Fibroblast of gingiva (primary cell): ENCODE measurements at regions not wholly inside any gene's neighbourhood (a gene's known extent, or its start where the extent isn't known, plus 50 kb on each side); places are given as distances from the start of the nearest gene placed in this dataset.
"Not testable (repeated sequence)": the region's sequence is repeated elsewhere in the genome, so short reads cannot be mapped to it uniquely, and the experiment has no call there.

ENCODE experiments used
- DNase-seq: peaks from one replicate; pipeline ENCODE4 v3.0.0-alpha.2; 2011; ENCODE audit warnings: low read depth

DNA sequence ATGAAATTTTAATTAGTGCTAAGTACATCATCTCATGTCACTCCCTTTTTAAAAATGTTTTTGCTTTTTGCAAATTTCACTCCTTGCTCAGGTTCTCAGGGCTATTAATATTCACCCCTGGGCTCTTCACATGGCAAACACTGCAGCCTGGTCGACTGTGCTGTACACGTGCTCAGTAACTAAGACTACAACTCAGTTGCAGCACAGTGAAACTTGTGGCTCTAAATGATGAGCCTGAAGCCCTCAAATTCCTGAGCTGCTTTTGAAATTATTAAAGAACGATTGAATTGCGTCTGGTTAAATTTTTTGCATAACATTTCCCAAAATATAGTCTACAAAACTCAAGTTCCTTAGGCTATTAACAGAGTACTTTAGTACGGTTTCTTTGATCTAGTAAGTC, 159.3 kb upstream of the C2CD4B start:
- peak; percentile 15 for DNase-seq

DNA sequence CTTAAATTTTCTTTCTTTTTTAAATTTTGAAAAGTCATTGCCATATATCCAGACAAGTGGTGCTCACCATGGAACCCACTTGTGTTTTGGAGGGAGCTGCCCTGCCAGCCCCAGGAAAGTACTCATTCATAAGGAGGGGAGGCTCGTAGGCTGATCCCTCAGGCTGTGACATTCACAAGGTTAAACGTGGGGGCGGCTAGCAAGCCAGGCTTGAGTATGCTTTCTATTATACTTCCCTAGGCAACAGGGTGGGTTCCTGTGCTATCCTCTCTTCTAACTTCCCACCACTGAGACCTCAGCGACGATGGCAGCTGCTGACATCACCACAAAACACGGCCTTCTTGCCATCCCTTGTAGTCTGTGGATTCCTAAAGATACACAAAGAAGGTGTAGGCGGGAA, 160.5 kb upstream of the C2CD4B start:
- no peak for DNase-seq

DNA sequence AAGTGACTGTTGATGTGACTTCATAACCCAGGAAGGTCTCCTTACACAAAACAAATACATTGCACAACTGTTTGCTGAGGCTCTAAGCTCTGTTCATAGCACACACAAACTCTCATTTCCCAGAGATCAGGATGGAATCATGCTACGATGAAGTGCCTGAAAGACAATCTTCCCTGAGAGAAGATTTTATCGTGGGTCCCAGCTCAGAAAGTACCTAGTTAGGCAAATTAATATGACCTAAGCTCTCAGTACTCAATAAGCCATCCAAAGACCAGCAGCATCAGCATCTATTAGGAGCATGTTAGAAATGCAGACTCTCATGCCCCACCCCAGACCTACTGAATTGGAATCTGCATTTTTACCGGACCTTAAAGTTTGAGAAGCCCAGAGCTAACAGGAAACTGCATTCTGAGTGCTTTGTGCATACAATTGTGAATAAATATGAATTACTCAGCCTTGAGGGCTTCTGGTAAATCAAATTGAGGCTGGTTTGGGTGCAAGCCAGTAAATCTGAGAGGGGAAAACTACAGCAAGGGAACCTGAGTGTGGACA, 161.5 kb upstream of the C2CD4B start:
- DNase-seq: no peak

DNA sequence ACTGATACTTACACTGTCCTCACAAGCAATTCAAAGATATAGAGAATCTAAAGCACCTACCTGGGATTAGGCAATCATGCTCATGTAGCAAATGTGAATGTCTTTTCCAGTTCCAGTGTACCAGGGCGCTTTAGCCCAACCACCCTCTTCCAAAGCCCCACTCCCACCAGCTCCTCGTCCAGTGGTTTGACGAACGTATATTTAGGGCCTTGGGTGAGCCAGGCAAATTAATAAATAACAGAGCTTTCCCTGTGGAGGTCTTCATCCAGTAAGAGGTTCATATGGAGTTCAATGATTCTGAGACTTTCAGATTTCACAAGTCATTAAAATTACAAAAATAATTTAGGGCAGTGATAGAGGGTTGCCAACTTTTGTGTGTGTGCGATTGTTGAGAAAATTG, 162.3 kb upstream of the C2CD4B start:
- no peak for DNase-seq

DNA sequence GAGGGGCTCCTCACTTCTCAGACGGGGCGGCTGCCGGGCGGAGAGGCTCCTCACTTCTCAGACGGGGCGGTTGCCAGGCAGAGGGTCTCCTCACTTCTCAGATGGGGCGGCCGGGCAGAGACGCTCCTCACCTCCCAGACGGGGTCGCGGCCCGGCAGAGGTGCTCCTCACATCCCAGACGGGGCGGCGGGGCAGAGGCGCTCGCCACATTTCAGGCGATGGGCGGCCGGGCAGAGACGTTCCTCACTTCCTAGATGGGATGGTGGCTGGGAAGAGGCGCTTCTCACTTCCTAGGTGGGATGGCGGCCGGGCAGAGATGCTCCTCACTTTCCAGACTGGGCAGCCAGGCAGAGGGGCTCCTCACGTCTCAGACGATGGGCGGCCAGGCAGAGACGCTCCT, 167.4 kb upstream of the C2CD4B start:
- not testable (repeated sequence) for DNase-seq

DNA sequence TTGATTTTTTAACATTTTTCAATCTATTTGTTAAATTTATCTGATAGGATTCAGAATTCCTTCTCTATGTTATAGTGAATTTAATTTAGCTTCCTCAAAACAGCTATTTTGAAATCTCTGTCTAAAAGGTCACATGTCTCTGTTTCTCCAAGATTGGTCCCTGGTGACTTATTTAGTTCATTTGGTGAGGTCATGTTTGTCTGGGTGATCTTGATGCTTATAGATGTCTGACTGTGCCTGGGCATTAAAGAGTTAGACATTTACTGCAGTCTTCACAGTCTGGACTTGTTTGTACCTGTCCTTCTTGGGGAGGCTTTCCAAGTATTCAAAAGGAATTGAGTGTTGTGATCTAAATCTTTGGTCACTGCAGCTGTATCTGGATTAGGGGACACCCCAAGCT, 169.5 kb upstream of the C2CD4B start:
- DNase-seq: no peak

DNA sequence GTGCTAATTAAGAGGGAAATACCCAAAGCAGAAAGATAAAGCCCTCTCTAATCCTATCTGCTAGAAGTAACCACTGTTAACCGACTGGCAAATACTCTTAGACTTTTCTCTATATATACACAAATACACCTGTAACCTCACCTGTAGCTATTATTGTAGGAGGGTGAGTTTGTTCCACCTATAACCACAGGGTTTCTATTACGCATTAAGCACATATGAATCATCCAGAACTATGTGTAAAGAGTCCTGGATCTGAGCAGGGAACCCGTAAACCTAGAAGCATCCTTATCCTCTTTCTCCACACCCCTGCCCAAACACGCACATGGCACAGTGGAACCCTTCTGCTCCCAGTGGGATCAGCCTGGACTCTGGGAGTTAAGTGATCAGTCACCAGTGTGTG, 172.8 kb upstream of the C2CD4B start:
- no peak for DNase-seq

DNA sequence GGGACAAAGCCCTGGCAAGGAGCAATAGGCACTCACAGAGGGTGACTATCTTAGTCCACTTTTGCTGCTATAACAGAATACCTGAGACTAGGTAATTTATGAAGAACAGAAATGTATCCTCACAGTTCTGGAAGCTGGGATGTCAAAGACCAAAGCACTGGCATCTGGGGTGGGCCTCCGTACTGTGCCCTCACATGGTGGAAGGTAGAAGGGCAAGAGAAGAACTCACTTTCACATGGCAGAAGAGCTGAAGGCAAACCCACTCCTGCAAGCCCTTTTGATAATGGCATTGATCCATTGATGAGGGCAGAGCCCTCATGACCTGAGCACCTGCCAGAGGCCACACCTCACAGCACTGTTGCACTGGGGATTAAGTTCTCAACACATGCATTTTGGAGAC, 173.4 kb upstream of the C2CD4B start:
- no peak for DNase-seq

DNA sequence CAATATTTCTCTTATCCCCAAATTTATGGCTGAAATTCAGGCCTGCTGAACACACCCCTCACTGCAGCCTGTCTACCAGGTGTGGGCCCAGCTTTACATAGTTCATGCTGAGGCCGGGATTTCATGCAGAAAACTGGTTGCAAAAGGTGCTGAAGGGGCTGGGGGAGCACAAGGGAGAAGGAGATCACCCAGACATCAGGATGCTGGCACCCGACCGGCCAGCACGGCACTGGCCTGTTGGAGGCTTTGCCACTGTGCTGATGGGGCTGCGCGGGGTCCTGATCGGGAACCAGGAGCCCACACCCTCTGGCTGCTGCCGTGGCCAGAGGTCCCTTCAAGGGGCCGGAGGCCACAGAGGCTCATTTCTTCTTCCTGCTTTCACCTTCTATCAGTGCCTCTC, 177.9 kb upstream of the C2CD4B start:
- no peak for DNase-seq

DNA sequence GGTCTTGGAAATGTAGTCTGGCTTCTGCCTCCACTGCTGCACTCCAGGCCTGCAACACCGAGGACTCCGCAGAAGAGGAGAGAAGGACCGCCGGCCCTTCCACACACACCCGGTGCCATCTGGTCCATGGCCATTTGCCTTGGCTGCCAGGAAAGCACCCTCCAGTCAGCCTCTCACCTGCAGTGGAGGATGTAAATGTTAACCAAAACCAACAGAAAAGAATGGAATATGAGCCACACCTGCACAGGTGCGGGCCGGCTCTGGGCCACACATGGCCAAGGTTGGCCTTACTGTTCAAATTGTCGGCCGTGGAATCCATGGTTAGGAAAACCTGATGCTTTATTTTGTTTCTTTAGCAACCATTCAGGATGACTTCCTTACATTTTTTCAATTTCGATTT, 178.3 kb upstream of the C2CD4B start:
- no peak for DNase-seq

DNA sequence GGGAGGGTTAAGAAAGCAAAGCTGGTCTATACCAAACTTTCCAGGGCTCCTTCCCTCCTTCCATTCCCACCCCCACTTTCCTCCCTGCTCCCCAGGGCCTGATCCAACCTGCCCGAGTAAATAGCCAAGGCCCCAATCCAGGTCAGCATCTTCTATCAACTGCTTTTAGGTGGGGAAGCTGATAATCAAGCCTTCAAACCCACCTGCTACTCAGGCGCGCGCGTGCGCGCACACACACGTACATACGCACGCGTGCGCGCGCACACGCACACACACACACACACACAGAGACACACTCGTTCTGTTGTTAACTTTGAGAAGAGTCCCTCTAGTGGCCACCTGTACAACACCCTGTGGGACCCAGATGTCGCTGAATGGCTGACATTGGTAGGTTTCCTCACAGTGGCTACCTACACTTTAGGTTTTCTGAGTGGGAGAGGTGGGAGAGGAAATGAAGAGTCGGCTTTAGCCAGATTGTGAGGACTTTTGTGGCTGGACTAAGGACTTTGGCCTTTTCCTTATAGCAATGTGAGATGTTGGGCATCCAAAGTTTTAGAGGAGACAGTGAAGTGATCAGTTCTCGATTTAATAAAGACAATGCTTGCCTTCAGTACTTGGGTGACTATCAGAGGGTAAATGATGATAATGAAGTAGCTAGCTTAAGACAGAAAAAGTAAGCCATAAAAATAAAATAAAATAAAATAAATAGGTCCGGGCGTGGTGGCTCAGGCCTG, 179.9 kb upstream of the C2CD4B start:
- peak; percentile 62 for DNase-seq

DNA sequence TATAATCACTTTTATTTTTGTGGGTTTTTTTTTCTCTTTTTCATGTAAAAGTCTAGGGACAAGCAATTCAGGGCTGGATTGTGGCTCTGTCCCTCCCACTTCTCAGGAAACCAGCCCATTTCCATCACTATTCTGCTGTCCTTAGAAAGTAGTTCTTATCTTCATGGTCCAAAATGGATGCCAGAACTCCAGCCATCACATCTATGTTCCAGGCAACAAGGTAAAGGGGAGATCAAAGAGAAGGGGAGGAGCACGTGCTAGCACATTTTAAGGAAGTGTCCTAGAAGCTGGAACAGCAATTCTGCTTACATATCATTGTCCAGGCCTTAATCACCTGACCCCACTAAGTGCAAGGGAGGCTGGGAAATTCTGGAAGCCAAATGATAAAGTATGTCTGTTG, 181.1 kb upstream of the C2CD4B start:
- DNase-seq: no peak

DNA sequence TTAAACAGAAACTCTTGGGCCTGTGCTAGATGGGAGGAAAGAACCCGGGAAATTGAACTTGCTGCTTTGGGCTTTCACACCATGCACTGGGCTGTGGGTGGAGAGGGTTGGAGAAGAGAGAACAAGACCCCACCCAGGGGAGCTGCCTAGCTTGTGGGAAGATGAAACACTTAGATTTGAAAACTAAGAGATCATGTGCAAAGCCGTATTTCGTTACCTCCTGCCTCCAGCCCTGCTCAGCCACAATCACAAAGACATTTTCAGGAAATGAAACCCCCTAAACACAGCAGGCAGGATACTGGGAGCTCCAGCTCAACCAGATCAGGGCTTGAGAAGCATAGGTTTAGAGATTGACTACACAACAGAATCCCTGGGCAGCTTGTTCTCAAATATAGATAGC, 183.0 kb upstream of the C2CD4B start:
- DNase-seq: no peak

DNA sequence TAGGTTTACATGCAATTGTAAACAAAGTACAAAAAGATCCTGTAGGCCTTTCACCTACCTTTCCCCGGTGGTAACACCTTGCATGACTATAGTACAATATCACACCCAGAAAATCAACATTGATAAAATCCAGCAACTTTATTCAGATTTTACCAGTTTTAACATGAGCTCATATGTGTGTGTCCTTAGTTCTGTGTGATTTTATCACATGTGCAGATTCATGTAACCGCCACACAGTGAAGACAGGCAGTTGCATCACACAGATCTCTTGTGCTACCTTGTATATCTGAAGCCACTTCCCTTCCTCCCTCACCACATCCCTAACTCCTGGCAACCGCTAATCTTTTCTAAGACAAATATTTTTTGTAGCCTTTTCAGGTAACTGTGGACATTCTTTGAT, 183.5 kb upstream of the C2CD4B start:
- no peak for DNase-seq

DNA sequence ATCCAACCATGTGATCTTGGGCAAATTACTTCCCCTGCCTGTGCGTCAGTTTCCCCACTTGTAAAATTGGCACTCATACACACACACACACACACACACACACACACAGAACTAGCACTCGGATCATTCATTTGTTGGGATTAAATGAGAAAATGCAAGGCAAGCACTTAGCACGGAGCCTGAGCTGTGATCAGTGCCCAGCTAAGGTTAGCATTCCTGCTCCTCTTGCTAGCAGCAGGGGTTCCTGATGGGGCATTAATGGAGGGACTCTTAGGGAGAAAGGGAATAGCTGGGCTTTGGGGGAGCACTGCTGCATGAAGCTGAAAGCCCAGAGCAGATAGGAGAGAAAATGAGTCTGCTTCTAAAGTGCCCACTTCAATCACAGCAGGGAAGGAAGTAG, 187.7 kb upstream of the C2CD4B start:
- no peak for DNase-seq

DNA sequence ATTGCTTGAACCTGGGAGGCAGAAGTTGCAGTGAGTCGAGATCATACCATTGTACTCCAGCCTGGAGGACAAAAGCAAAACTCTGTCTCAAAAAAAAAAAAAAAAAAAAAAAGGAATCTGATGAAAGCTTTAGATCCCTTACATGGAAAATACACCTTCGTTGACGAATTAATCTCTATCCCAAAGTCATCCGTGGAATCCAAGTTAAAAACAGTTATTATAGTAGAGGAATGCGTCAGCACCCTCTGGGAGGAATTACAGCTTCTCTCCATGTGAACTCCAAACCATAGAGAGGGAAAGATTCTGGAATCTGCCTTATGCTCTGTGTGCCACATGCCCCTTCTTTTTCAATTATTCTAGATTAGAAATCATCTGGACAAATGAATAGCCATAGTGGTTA, 192.3 kb upstream of the C2CD4B start:
- DNase-seq: no peak

DNA sequence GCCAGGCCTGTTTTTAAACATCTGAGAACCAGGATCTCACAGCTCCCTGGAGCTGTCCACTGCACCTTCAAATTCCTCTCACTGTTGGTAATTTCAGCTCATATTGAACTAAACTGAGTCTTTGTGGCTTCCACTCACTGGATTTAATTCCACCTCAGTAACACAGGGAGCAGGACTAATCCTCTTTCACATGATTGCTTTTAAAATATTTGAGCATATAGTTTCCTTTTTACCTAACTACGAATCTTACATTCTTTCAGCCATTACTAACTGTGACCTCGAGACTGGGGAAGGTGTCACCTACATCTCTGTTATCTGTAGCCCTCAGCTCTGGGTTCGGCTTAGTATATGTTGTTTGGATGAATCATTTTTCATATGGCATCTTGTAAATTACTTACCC, 194.3 kb upstream of the C2CD4B start:
- DNase-seq: no peak

DNA sequence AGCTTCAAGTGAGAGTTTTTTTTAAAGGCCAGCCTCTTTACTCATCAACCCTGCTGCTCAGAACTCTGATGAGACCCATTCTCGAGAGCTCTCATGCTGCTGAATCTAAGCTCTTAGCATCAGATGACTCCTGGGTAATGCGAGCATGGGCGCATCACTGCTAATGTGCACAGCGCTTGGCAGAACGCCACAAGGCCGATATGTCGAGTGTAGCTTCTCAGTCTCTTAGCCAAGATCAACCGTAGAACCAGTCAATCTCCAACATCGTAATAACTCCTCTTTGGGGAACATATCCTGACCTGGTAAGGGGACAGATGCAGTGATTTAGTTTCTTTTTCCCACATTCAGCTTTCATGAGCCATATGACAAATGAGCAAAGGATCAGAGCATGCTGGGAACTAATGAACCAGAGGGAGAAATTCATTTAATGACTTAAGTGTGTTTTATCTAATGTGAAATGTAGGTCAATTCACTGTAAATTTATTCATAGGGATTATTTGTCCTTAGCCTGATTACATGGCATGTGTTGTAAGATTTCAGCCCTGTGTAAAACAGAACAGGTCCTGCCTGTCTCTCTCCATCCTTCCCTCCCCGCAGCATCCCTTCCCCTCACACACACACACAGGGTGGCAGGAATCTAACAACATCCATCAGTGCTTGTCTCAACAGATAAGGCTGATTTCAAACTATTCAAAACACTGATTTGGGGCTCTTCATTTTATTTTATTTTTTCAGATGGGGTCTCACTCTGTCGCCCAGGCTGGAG, 195.4 kb upstream of the C2CD4B start:
- DNase-seq: no peak

DNA sequence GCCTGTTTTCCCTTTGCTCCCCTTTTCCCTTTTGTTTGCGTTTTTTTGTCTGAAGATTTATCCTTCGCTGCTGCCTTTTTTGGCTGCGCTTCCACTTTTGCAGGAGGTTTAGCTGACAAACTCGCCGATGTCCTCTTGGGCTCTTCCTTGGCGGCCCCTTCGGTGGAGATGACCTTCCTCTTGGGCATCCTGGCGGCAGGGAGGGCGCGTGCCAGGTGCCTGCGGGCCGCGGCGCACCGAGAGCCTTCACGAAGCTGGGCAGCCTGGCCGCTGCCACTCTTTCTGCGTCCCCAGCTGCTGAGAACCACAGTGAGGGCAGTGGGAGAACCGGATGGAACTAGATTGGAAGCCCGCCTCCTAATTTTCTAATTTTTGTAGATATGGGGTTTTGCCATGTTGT, 197.1 kb upstream of the C2CD4B start:
- no peak for DNase-seq

DNA sequence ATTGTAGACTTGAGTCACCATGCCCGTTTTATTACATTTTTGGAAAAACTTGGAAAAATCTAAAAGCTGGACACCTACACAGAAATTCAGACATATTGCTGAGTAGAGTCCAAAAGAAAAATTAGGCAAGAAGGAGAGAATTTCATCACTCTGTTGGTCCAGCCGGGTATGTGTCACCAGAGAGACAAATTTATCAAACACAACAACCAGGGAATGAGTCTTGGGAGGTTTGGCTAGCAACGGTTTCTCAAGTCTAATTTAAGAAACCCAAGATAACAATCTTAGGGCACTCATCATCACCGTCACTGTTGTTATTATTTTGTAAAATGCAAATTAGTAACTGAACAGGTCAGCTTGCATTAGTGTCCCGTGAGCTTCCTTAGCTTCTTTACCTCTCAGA, 197.5 kb upstream of the C2CD4B start:
- peak; percentile 66 for DNase-seq

DNA sequence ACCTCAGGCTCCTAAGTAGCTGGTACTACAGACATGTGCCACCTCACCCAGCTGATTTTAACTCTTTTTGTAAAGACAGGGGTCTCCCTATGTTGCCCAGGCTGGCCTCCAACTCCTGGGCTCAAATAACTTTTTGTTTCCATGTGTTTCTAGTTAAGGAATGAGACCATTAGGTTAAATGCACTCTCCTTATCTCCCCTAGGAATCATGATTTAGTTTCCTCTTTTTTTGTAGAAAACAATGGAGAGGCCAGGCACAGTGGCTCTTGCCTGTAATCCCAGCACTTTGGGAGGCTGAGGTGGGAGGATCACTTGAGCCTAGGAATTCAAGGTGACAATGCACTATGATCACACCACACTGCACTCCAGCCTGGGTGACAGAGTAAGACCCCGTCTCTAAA, 198.8 kb upstream of the C2CD4B start:
- no peak for DNase-seq

DNA sequence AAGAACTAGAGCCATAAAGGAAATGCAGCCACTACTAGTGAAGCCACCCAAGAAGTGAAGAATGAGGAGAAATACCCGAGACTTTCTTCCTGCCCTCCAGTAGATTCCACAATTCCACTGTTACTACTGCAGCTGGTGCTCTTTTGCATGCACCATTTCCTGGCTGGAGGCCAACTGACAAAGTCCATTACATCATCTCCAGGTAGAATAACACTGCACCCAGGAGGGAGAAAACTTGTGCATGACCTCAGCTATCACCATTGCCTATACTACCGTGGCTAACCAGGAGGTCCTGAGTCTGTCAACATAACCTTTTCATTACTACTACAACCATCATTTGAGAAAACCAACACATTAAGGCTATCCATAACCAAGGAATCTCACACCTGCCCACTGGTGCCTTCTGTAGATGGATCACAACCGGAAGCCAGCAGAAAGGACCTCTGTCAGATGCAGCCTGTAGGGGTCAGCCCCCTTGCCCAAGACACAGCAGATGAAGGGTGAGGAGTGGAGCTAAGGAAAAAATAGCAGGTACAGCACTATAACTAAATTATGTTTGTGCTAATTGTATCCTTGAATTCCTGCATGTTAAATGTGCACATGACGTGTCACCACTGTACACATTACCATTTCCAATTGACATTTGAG, 200.8 kb upstream of the C2CD4B start:
- DNase-seq: no peak

DNA sequence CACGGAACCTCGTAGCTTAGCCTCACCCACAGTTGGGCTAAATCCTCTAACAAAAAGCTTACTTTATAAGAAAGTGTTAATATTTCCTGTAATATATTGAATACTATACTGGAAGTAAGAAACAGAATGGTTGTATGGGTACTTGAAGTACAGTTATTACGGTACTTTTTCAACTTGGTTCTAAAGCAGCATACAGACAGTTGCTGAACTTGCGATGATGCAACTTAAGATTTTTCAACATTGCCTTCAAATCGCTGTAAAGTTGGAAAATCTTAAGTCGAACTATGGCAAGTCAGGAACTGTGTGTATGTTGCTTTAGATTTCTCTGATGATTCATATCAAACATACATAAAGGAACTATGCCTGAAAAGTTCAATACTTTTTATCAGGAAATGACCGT, 204.4 kb upstream of the C2CD4B start:
- no peak for DNase-seq
